A673 (cell line): ENCODE measurements at regions not wholly inside any gene's neighbourhood (a gene's known extent, or its start where the extent isn't known, plus 50 kb on each side); places are given as distances from the start of the nearest gene placed in this dataset.

ENCODE experiments used
- EZH2 ChIP-seq: fragments of 200-600 bp; sonication (generic); IDR thresholded peaks from 2 replicates; pipeline ENCODE4 v1.6.1; 2017; ENCODE audit warnings: borderline replicate concordance, low read depth, mild to moderate bottlenecking, mixed read lengths, antibody characterized with exemption, low read length; ENCODE audit not compliant: poor library complexity, severe bottlenecking
- TF ChIP-seq, protein P1 (sequence below): fragments of 300-800, 200-600 bp; sonication (generic); conservative IDR thresholded peaks from 2 replicates; pipeline ENCODE4 v1.5.1; 2017; ENCODE audit warnings: low read depth, mild to moderate bottlenecking, antibody characterized with exemption, low read length, moderate library complexity, mixed read lengths

- TF ChIP-seq, protein P1, sequence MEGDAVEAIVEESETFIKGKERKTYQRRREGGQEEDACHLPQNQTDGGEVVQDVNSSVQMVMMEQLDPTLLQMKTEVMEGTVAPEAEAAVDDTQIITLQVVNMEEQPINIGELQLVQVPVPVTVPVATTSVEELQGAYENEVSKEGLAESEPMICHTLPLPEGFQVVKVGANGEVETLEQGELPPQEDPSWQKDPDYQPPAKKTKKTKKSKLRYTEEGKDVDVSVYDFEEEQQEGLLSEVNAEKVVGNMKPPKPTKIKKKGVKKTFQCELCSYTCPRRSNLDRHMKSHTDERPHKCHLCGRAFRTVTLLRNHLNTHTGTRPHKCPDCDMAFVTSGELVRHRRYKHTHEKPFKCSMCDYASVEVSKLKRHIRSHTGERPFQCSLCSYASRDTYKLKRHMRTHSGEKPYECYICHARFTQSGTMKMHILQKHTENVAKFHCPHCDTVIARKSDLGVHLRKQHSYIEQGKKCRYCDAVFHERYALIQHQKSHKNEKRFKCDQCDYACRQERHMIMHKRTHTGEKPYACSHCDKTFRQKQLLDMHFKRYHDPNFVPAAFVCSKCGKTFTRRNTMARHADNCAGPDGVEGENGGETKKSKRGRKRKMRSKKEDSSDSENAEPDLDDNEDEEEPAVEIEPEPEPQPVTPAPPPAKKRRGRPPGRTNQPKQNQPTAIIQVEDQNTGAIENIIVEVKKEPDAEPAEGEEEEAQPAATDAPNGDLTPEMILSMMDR, result no peak
- TF ChIP-seq EZH2, result no peak
Observed at GRCh38 chr3:152760591-152760990, 74.3 kb upstream of the P2RY1 start.
